GM18858 (cell line): ENCODE measurements at regions not wholly inside any gene's neighbourhood (a gene's known extent, or its start where the extent isn't known, plus 50 kb on each side); places are given as distances from the start of the nearest gene placed in this dataset.

Experiments used
- ATAC-seq: cut with Tn5 transposase; IDR thresholded peaks from one replicate; pipeline ENCODE4 v1.9.1; 2021; ENCODE audit not compliant: unreplicated experiment

GRCh38 chr1:14098294-14098913 is 398.4 kb downstream of the PRDM2 start:
- ATAC-seq = no peak

GRCh38 chr1:14100444-14100843 is 400.5 kb downstream of the PRDM2 start:
- no peak for ATAC-seq

- no peak for ATAC-seq
These were observed 400.9 kb downstream of the PRDM2 start for GRCh38 chr1:14100919-14101318.

GRCh38 chr1:14102180-14102579 is 402.2 kb downstream of the PRDM2 start:
- ATAC-seq = no peak

GRCh38 chr1:14103878-14104430 is 404.0 kb downstream of the PRDM2 start:
- ATAC-seq = no peak

- ATAC-seq = no peak
These were observed 406.1 kb downstream of the PRDM2 start for GRCh38 chr1:14106126-14106525.

GRCh38 chr1:14106679-14107313 is 406.8 kb downstream of the PRDM2 start:
- ATAC-seq = no peak

GRCh38 chr1:14108356-14109275 is 408.6 kb downstream of the PRDM2 start:
- ATAC-seq = no peak

- ATAC-seq = no peak
These were observed 409.3 kb downstream of the PRDM2 start for GRCh38 chr1:14109276-14109635.

GRCh38 chr1:14110040-14110439 is 410.1 kb downstream of the PRDM2 start:
- no peak for ATAC-seq

- ATAC-seq = no peak
These were observed 411.1 kb downstream of the PRDM2 start for GRCh38 chr1:14111121-14111520.

- ATAC-seq = no peak
These were observed 412.6 kb downstream of the PRDM2 start for GRCh38 chr1:14112613-14113012.

- ATAC-seq = no peak
These were observed 413.3 kb downstream of the PRDM2 start for GRCh38 chr1:14113271-14113670.

GRCh38 chr1:14113841-14114567 is 414.0 kb downstream of the PRDM2 start:
- no peak for ATAC-seq

GRCh38 chr1:14115976-14116375 is 416.0 kb downstream of the PRDM2 start:
- ATAC-seq = no peak

- no peak for ATAC-seq
These were observed 417.7 kb downstream of the PRDM2 start for GRCh38 chr1:14117700-14118099.

GRCh38 chr1:14118691-14119485 is 418.9 kb downstream of the PRDM2 start:
- ATAC-seq = no peak

GRCh38 chr1:14120895-14121294 is 420.9 kb downstream of the PRDM2 start:
- ATAC-seq = no peak

- ATAC-seq = no peak
These were observed 428.1 kb downstream of the PRDM2 start for GRCh38 chr1:14128096-14128495.

- no peak for ATAC-seq
These were observed 429.0 kb downstream of the PRDM2 start for GRCh38 chr1:14129009-14129408.
